ENCODE measurements at regions not wholly inside any gene's neighbourhood (a gene's known extent, or its start where the extent isn't known, plus 50 kb on each side); places are given as distances from the start of the nearest gene placed in this dataset.

- TF ChIP-seq POLR2A (IDR thresholded peaks at IDR 0.05) (no peak), CTCF (IDR thresholded peaks at IDR 0.05) (no peak), POLR2AphosphoS5 (IDR thresholded peaks at IDR 0.05) (no peak), EP300 (IDR thresholded peaks at IDR 0.05) (no peak)
Observed at GRCh38 chr6:24010133-24010532, 115.9 kb upstream of the NRSN1 start.
